AG10803 (cell line): ENCODE measurements at regions not wholly inside any gene's neighbourhood (a gene's known extent, or its start where the extent isn't known, plus 50 kb on each side); places are given as distances from the start of the nearest gene placed in this dataset.
A peak's percentile ranks its signal among the peaks of the same experiment; 100 is the strongest.

Source experiments
- DNase-seq: peaks from one replicate; pipeline ENCODE4 v3.0.0; 2010; ENCODE audit warnings: low read depth
- H3K4me3 ChIP-seq: 2 replicates; pipeline ENCODE4 v1.5.1; 2011; ENCODE audit warnings: mild to moderate bottlenecking, low read length, control low read depth
- CTCF ChIP-seq: conservative IDR thresholded peaks from 2 replicates; pipeline ENCODE4 v1.5.1; 2011; ENCODE audit warnings: mild to moderate bottlenecking, low read length, control low read depth, inconsistent platforms

DNA sequence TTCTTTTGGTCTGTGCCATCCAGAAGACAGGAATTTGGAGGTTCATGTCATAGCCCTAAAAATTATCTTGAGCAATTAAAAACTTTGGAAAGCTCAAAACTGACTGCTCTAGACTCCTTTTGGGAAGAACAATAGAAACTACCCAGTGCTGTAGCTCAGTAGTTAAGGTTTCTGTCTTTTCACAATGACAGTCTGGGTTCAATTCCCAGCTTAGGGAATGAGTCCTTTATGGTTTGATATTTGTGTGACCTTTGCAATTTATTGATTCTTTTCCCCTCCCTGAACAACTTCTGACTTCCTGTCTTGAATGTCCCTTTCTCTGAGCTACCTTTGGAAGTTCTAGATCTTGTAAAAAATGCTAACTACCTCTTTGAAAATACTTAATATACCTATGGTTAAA, 603.3 kb upstream of the IGFBP3 start:
- peak; percentile 35 for DNase-seq
- no peak overlapping the region for H3K4me3 ChIP-seq
- TF ChIP-seq CTCF = no peak

DNA sequence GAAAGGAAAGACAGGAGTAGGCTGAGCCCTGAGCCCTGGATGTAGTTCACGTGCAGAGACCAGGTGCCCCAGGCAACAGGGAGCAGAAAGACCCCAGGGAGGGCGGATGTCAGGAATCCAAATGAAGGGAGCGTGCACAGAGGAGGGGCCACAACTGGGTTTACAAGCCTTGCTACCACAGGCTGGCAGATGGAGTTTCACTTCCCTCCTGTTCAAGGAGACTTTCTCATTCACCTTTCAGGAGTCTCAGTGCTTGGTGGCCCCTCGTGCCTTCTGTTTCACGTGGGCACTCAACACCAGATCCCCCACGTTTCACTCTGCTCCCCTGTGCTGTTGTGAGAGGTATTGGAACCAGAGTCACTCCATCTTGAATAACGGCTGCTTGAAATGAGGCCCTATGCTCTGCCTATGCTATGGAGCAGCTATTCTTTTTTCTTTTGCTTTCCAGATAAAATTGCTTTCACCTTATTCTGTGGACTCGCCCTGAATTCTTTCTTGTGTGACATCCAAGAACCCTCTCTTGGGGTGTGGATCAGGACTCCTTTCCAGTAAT, 601.4 kb upstream of the IGFBP3 start:
- H3K4me3 ChIP-seq = no peak overlapping the region
- DNase-seq = no peak
- no peak for TF ChIP-seq CTCF

DNA sequence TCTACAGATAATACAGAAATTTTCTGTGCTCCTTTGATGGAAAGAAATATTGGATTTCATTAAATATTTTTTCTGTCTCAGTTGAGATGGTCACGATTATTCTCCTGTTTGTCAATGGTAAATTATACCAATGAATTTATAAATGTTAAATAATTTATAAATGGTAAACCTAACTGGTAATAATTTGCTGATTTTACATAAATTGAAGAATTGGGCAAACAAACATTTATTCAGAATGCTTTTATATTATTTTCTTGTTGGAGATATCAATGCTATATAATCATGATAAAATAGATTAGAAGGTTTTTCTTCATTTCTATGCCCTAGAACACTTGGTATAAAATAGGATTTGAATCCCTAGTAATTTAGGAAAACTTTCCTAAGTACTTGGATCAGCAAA, 597.6 kb upstream of the IGFBP3 start:
- DNase-seq = no peak
- TF ChIP-seq CTCF = no peak
- no peak overlapping the region for H3K4me3 ChIP-seq

GRCh38 chr7:46515844-46516590, 594.9 kb upstream of the IGFBP3 start:
- no peak for TF ChIP-seq CTCF
- no peak overlapping the region for H3K4me3 ChIP-seq
- DNase-seq = no peak

DNA sequence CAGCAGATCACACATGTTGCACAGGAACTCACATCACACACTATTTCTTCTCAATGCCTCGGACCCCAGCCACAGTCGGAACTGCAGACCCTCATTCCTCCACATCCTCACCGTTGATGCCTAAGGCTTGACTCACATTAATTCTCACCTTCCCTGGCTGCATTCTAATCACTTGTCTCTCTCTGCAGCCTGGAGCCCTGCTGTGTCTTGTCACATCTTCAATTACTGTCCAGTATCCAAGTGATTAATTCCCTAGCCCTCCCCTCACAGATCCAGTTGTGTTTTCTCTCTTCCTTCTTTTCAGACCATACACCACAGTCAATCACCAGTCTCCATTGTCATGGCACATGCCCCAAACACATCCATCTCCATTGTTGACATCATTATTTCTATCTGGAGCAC, 592.4 kb upstream of the IGFBP3 start:
- no peak overlapping the region for H3K4me3 ChIP-seq
- TF ChIP-seq CTCF = no peak
- DNase-seq = no peak

DNA sequence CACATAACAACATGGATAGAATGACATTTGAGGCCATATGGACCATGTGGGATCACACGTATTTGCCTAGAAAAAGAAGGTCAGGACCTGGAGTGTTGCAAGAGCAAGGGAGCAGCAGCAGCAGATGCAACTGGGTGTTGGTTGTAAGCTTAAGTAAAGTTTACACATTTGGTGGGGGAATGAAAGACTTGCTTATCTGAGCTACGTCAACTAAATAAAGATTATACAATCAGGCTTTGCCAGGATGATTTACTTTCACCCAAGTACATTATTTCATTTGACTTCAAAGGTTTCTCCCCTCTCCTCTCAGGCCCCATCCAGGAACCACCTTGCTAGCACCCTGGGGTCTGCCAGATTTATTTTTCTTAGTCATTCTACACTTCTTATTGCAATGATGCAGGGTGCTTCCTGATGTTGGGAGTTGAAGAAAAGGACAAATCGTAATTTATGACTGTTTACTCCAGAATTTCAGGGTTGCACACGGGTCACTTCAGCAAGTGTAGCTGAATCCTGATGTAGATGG, 591.9 kb upstream of the IGFBP3 start:
- no peak for DNase-seq
- H3K4me3 ChIP-seq = no peak overlapping the region
- TF ChIP-seq CTCF = no peak
